Endothelial cell of umbilical vein (primary cell): ENCODE measurements at regions not wholly inside any gene's neighbourhood (a gene's known extent, or its start where the extent isn't known, plus 50 kb on each side); places are given as distances from the start of the nearest gene placed in this dataset.

Source experiments
- BruUV-seq: library from RNA; stranded (reverse); fragments of 400-500 nt; replicated peaks from 2 replicates; lab custom pipeline; 2021; lab: Mats Ljungman, UMichigan
- CTCF ChIA-PET: fragments of 300-600, 350-600 bp; sonication (Branson Sonifier 250); formaldehyde crosslinking; loops from one replicate; lab custom pipeline; 2021; ENCODE audit warnings: antibody characterized with exemption, inconsistent platforms; lab: Charles Lee
- POLR2A ChIA-PET: fragments of 300-600, 350-600 bp; sonication (Branson Sonifier 250); formaldehyde crosslinking; loops from one replicate; lab custom pipeline; 2021; ENCODE audit warnings: antibody characterized with exemption, inconsistent platforms; lab: Charles Lee
- DNase-seq: peaks from one replicate; pipeline ENCODE4 v3.0.0-alpha.2; 2011; ENCODE audit warnings: low read depth, low spot score
- FAIRE-seq: peaks from 2 replicates; lab custom pipeline; 2011; peaks lifted over from hg19 to GRCh38; lab: Jason Lieb, UNC
- H2AFZ ChIP-seq: 2 replicates; pipeline ENCODE4 v1.6.0; 2012; ENCODE audit warnings: low read depth, low read length, control low read depth, inconsistent platforms
- H3K27ac ChIP-seq: 2 replicates; pipeline ENCODE4 v1.5.1; 2011; ENCODE audit warnings: low read depth, mild to moderate bottlenecking, control low read depth, low read length, moderate library complexity; ENCODE audit not compliant: insufficient read depth
- H3K27me3 ChIP-seq, 2 experiments: 2 replicates each; pipeline versions ENCODE4 v1.6.0 to v1.6.1; 2011; ENCODE audit warnings: low read length in 2 of 2, mixed read lengths in 1 of 2; ENCODE audit not compliant: control insufficient read depth in 2 of 2, insufficient read depth in 2 of 2
- H3K36me3 ChIP-seq, 2 experiments: 2 replicates in 1 of 2; 3 replicates in 1 of 2; pipeline ENCODE4 v1.5.1; 2011; ENCODE audit warnings: low read length in 2 of 2, mild to moderate bottlenecking in 1 of 2, moderate library complexity in 1 of 2; ENCODE audit not compliant: control insufficient read depth in 2 of 2, insufficient read depth in 2 of 2; ENCODE audit errors: extremely low read depth in 1 of 2
- H3K4me1 ChIP-seq: 3 replicates; pipeline ENCODE4 v1.5.1; 2011; ENCODE audit warnings: mild to moderate bottlenecking, low read length; ENCODE audit not compliant: control insufficient read depth, insufficient read depth; ENCODE audit errors: extremely low read depth
- H3K4me2 ChIP-seq: 2 replicates; pipeline ENCODE4 v1.6.1; 2011; ENCODE audit warnings: low read length, control low read depth, mixed read lengths; ENCODE audit not compliant: insufficient read depth
- H3K4me3 ChIP-seq, 3 experiments: fragments of 200-600 bp in 1 of 3; sonication (generic), shearing (Covaris generic) in 1 of 3; replicated peaks in 1 of 3; 2 replicates each; pipeline ENCODE4 v1.5.1; 2011 to 2016; ENCODE audit warnings: control low read depth in 3 of 3, low read length in 3 of 3, mild to moderate bottlenecking in 2 of 3, inconsistent platforms in 1 of 3, low read depth in 1 of 3, moderate library complexity in 1 of 3; ENCODE audit not compliant: insufficient read depth in 1 of 3
- H3K79me2 ChIP-seq: 2 replicates; pipeline ENCODE4 v1.6.0; 2012; ENCODE audit warnings: low read length, inconsistent platforms; ENCODE audit not compliant: control insufficient read depth, insufficient read depth
- H3K9ac ChIP-seq: replicated peaks from 2 replicates; pipeline ENCODE3; 2011; ENCODE audit warnings: low read length, control low read depth; ENCODE audit not compliant: insufficient read depth; ENCODE audit errors: extremely low read depth
- H3K9me1 ChIP-seq: replicated peaks from 3 replicates; pipeline ENCODE4 v1.6.0; 2011; ENCODE audit warnings: mild to moderate bottlenecking, low read length; ENCODE audit not compliant: control insufficient read depth, insufficient read depth; ENCODE audit errors: extremely low read depth
- H3K9me3 ChIP-seq: replicated peaks from 2 replicates; pipeline ENCODE4 v1.5.1; 2012; ENCODE audit warnings: low read length, inconsistent platforms; ENCODE audit not compliant: control insufficient read depth, insufficient read depth
- H4K20me1 ChIP-seq: replicated peaks from 2 replicates; pipeline ENCODE3; 2011; ENCODE audit warnings: mild to moderate bottlenecking, low read length; ENCODE audit not compliant: control insufficient read depth, insufficient read depth; ENCODE audit errors: extremely low read depth
- CTCF ChIP-seq, 2 donors: IDR thresholded peaks; 1 replicate in 1 of 2; 2 replicates in 1 of 2; pipeline ENCODE4 v1.5.1; 2011; ENCODE audit warnings: low read length in 2 of 2, mild to moderate bottlenecking in 2 of 2, moderate library complexity in 2 of 2, control low read depth in 1 of 2, inconsistent platforms in 1 of 2, low read depth in 1 of 2; ENCODE audit not compliant: insufficient read depth in 1 of 2; ENCODE audit errors: extremely low read depth in 1 of 2
- EZH2 ChIP-seq: IDR thresholded peaks from 2 replicates; pipeline ENCODE4 v1.6.1; 2012; ENCODE audit warnings: borderline replicate concordance, low read depth, mild to moderate bottlenecking, moderate library complexity, low read length, inconsistent platforms; ENCODE audit not compliant: severe bottlenecking
- FOS ChIP-seq: IDR thresholded peaks from 2 replicates; pipeline ENCODE4 v1.6.1; 2011; ENCODE audit warnings: mild to moderate bottlenecking, low read length, moderate library complexity, borderline replicate concordance; ENCODE audit not compliant: insufficient read depth
- GATA2 ChIP-seq: IDR thresholded peaks from 2 replicates; pipeline ENCODE4 v1.7.0; 2011; ENCODE audit warnings: low read depth, mild to moderate bottlenecking, moderate library complexity, mixed read lengths, low read length; ENCODE audit not compliant: insufficient read length, insufficient read depth
- JUN ChIP-seq: IDR thresholded peaks from 2 replicates; pipeline ENCODE4 v1.6.1; 2011; ENCODE audit warnings: borderline replicate concordance, low read depth; ENCODE audit not compliant: insufficient read length, insufficient read depth
- MAX ChIP-seq: IDR thresholded peaks from 2 replicates; pipeline ENCODE4 v1.6.1; 2011; ENCODE audit not compliant: insufficient read depth, insufficient read length
- MYC ChIP-seq: IDR thresholded peaks from one replicate; pipeline ENCODE4 v1.6.1; 2011; ENCODE audit warnings: mild to moderate bottlenecking, low read depth, low read length
- POLR2A ChIP-seq: IDR thresholded peaks from 2 replicates; pipeline ENCODE4 v1.6.1; 2012; ENCODE audit warnings: low read depth, mild to moderate bottlenecking, control low read depth, low read length
- POLR2AphosphoS5 ChIP-seq: IDR thresholded peaks from 2 replicates; pipeline ENCODE4 v1.6.1; 2012; ENCODE audit warnings: low read depth, mild to moderate bottlenecking, control low read depth, low read length, moderate library complexity; ENCODE audit not compliant: insufficient read depth
- dilution Hi-C: fragments of 300-500 bp; cut with MboI; formaldehyde crosslinking; loops from one replicate; pipeline ENCODE4 v1.15.0; 2019; ENCODE audit warnings: low sequenced_read_pairs; ENCODE audit not compliant: extremely low pct_ligation_motif_present
- intact Hi-C: fragments of 100-400 bp; cut with micrococcal nuclease; formaldehyde crosslinking; loops from one replicate; pipeline ENCODE4 v1.10.0; 2022

GRCh38 chr4:159980826-159981468, 878.1 kb downstream of the RAPGEF2 start:
- dilution Hi-C loops (no loop called here), intact Hi-C loops (no loop called here)
- Histone ChIP-seq H3K27ac (no peak overlapping the region), H3K9me3 (no peaks in the 10 kb centered on the region), H2AFZ (no peak overlapping the region), H3K79me2 (no peaks in the 10 kb centered on the region), H3K9me1 (no peaks in the 10 kb centered on the region), H3K4me2 (no peak overlapping the region), H3K27me3 (no peaks in the 10 kb centered on the region), H3K4me3 (no peak overlapping the region), H3K36me3 (no peaks in the 10 kb centered on the region), H3K9ac (no peak overlapping the region), H4K20me1 (no peaks in the 10 kb centered on the region), H3K4me1 (no peaks in the 10 kb centered on the region)
- ChIA-PET POLR2A (no interaction called here), CTCF (interaction anchor here (0.6 kb wide), 1 partner anchor 351 kb away, joined by 4 read pairs; no protein-coding TSS in a partner anchor)
- FAIRE-seq (no peak), DNase-seq (no peak)
- TF ChIP-seq GATA2, result no peak
- TF ChIP-seq POLR2A, result no peak
- TF ChIP-seq EZH2, result no peak
- TF ChIP-seq POLR2AphosphoS5, result no peak
- no peak for TF ChIP-seq CTCF (IDR thresholded peaks at IDR 0.05; ENCODE audit: extremely low read depth in 1 of 2, insufficient read depth in 1 of 2, low read depth in 1 of 2, low read length in 2 of 2)
- TF ChIP-seq JUN, result no peak
- no peak for TF ChIP-seq MYC
- no peak for TF ChIP-seq FOS
- no peak for TF ChIP-seq MAX
- BruUV-seq, result no TSS peak
